OCI-LY7 (cell line): ENCODE measurements at regions not wholly inside any gene's neighbourhood (a gene's known extent, or its start where the extent isn't known, plus 50 kb on each side); places are given as distances from the start of the nearest gene placed in this dataset.

ENCODE experiments used
- EZH2phosphoT487 ChIP-seq: fragments of 200-600 bp; sonication (generic); IDR thresholded peaks from 2 replicates; pipeline ENCODE4 v1.6.1; 2018; ENCODE audit warnings: low read depth, borderline replicate concordance, mild to moderate bottlenecking, mixed run types, antibody characterized with exemption, low read length, moderate library complexity, mixed read lengths
- TF ChIP-seq, protein P1 (sequence below): fragments of 200-600 bp; sonication (generic); conservative IDR thresholded peaks from 2 replicates; pipeline ENCODE4 v1.5.1; 2014; ENCODE audit warnings: mild to moderate bottlenecking, antibody characterized with exemption, low read length, moderate library complexity, mixed read lengths

- TF ChIP-seq, protein P1, sequence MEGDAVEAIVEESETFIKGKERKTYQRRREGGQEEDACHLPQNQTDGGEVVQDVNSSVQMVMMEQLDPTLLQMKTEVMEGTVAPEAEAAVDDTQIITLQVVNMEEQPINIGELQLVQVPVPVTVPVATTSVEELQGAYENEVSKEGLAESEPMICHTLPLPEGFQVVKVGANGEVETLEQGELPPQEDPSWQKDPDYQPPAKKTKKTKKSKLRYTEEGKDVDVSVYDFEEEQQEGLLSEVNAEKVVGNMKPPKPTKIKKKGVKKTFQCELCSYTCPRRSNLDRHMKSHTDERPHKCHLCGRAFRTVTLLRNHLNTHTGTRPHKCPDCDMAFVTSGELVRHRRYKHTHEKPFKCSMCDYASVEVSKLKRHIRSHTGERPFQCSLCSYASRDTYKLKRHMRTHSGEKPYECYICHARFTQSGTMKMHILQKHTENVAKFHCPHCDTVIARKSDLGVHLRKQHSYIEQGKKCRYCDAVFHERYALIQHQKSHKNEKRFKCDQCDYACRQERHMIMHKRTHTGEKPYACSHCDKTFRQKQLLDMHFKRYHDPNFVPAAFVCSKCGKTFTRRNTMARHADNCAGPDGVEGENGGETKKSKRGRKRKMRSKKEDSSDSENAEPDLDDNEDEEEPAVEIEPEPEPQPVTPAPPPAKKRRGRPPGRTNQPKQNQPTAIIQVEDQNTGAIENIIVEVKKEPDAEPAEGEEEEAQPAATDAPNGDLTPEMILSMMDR, result no peak
- TF ChIP-seq EZH2phosphoT487, result no peak
These were observed 114.3 kb upstream of the HS3ST1 start for GRCh38 chr4:11542952-11543351.
